ENCODE measurements at regions not wholly inside any gene's neighbourhood (a gene's known extent, or its start where the extent isn't known, plus 50 kb on each side); places are given as distances from the start of the nearest gene placed in this dataset.

DNA sequence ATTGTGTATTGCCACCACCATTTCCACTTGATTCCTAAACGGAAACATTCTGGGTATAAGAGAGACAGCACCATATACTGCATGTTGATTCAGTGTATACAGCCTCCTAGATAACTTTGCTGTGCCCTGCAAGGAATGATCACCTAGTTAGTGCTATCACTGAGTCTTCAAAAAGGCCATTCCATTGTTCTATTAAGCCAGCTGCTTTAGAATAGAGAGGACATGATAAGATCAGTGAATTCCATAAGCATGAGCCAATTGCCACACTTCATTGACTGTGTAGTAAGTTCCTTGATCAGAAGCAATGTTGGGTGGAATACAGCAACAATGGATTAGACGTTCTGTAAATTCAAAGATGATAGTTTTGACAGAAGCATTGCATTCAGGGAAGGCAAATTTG lies 1047.3 kb downstream of the PCDH18 start:
- H3K4me1 ChIP-seq (ENCODE audit: control insufficient read depth, insufficient read depth, low read length): no peaks in the 10 kb centered on the region
- H3K9me3 ChIP-seq (ENCODE audit: control insufficient read depth, insufficient read depth, low read length): no peaks in the 10 kb centered on the region
- no CpG with 5 or more reads among the region's 2 CpGs for WGBS (ENCODE audit: insufficient coverage, insufficient read length)
- H3K27ac ChIP-seq (ENCODE audit: low read length): no peak overlapping the region
- H3K27me3 ChIP-seq (ENCODE audit: control insufficient read depth, insufficient read depth, low read length): no peaks in the 10 kb centered on the region
- H3K36me3 ChIP-seq (ENCODE audit: control insufficient read depth, insufficient read depth, low read length): no peaks in the 10 kb centered on the region
- DNase-seq (ENCODE audit: low read depth, low spot score): no peak
- no peak overlapping the region for H3K4me3 ChIP-seq (ENCODE audit: low read length)

DNA sequence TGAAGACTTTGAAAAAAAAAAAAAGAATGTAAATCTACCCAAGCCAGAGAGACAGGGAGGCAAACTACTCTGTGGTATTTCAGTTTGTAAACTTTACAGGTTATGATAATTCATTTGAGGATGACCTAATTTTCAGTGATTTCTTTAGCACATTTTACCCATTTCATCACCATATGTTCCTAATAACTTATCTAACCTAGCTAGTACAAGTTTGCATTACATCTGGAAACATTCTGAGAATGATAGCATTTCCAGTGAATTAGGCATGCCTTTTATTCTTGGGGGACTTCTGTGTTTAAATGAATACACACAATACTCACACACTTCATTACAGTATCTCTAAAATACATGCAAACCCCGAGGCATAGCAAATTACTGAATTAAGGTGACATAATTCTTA lies 1055.5 kb downstream of the PCDH18 start:
- WGBS (ENCODE audit: insufficient coverage, insufficient read length): no CpG with 5 or more reads among the region's 1 CpG
- no peaks in the 10 kb centered on the region for H3K36me3 ChIP-seq (ENCODE audit: control insufficient read depth, insufficient read depth, low read length)
- no peaks in the 10 kb centered on the region for H3K9me3 ChIP-seq (ENCODE audit: control insufficient read depth, insufficient read depth, low read length)
- H3K4me1 ChIP-seq (ENCODE audit: control insufficient read depth, insufficient read depth, low read length): no peaks in the 10 kb centered on the region
- no peak overlapping the region for H3K27ac ChIP-seq (ENCODE audit: low read length)
- no peak overlapping the region for H3K4me3 ChIP-seq (ENCODE audit: low read length)
- no peak for DNase-seq (ENCODE audit: low read depth, low spot score)
- no peaks in the 10 kb centered on the region for H3K27me3 ChIP-seq (ENCODE audit: control insufficient read depth, insufficient read depth, low read length)

DNA sequence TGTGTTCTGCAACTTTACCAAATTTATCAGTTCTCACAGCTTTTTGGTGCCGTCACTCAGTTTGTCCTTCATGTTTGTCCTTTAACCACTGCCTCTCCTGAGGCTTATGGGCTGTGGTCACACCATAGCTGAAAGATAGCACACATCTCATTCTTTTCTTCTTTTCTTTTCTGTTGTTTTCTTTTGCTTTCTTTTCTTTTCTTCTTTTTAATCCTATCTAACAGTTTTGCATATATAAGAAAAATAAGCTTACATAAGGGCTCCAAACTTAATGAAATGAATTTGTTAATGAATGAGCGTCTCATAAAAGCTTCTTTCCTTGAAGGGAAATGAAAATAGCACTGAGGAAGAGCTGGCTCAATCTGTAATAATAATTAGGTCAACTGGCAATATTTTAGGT lies 1061.2 kb downstream of the PCDH18 start:
- Histone ChIP-seq H3K4me3 (ENCODE audit: low read length) (no peak overlapping the region), H3K9me3 (ENCODE audit: control insufficient read depth, insufficient read depth, low read length) (no peaks in the 10 kb centered on the region), H3K27ac (ENCODE audit: low read length) (no peak overlapping the region), H3K4me1 (ENCODE audit: control insufficient read depth, insufficient read depth, low read length) (no peaks in the 10 kb centered on the region), H3K27me3 (ENCODE audit: control insufficient read depth, insufficient read depth, low read length) (no peaks in the 10 kb centered on the region), H3K36me3 (ENCODE audit: control insufficient read depth, insufficient read depth, low read length) (no peaks in the 10 kb centered on the region)
- no peak for DNase-seq (ENCODE audit: low read depth, low spot score)
- no CpG with 5 or more reads among the region's 2 CpGs for WGBS (ENCODE audit: insufficient coverage, insufficient read length)

DNA sequence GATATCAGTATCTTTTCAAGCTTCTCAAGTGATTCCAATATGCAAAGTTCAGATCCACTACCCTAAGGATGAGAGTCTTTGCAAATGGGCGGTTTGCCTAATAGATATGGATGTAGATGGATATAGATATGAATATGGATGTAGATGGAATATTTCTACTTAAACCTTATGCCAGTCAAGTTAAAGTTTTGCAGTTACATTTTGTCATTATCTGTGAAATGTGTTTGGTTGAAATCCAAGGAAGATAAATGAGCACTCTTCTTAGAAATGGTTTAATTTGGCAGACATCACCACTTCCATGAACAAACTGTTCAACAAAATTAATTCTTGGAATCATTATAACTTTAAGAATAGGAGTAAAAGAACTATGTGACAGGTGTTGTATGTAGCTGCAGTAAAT lies 1066.6 kb downstream of the PCDH18 start:
- no peak for DNase-seq (ENCODE audit: low read depth, low spot score)
- H3K27me3 ChIP-seq (ENCODE audit: control insufficient read depth, insufficient read depth, low read length): no peaks in the 10 kb centered on the region
- H3K36me3 ChIP-seq (ENCODE audit: control insufficient read depth, insufficient read depth, low read length): no peaks in the 10 kb centered on the region
- H3K4me1 ChIP-seq (ENCODE audit: control insufficient read depth, insufficient read depth, low read length): no peaks in the 10 kb centered on the region
- H3K4me3 ChIP-seq (ENCODE audit: low read length): no peak overlapping the region
- WGBS (ENCODE audit: insufficient coverage, insufficient read length): no CpG with 5 or more reads among the region's 1 CpG
- no peak overlapping the region for H3K27ac ChIP-seq (ENCODE audit: low read length)
- no peaks in the 10 kb centered on the region for H3K9me3 ChIP-seq (ENCODE audit: control insufficient read depth, insufficient read depth, low read length)

DNA sequence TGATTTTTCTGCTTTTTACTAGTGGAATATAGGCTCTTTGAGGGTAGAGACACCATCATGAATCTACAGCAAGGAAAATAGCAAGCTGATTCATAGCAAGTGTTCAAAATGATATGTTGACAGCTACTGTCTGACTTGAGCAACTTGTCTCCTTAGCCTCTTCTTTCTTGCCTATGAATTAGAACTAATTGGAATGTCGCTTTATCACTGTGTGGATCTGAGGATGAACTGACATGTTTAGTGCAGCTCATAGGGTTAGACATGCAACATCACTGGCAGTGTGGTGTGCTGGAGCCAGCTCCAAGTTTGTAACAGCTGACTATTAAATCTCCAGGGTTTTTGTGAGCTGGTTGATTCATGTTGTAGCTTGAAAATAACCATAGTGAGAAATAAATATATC lies 1068.4 kb downstream of the PCDH18 start:
- H3K4me3 ChIP-seq (ENCODE audit: low read length): no peak overlapping the region
- no peaks in the 10 kb centered on the region for H3K36me3 ChIP-seq (ENCODE audit: control insufficient read depth, insufficient read depth, low read length)
- no peaks in the 10 kb centered on the region for H3K4me1 ChIP-seq (ENCODE audit: control insufficient read depth, insufficient read depth, low read length)
- no CpG with 5 or more reads among the region's 1 CpG for WGBS (ENCODE audit: insufficient coverage, insufficient read length)
- H3K27me3 ChIP-seq (ENCODE audit: control insufficient read depth, insufficient read depth, low read length): no peaks in the 10 kb centered on the region
- no peaks in the 10 kb centered on the region for H3K9me3 ChIP-seq (ENCODE audit: control insufficient read depth, insufficient read depth, low read length)
- H3K27ac ChIP-seq (ENCODE audit: low read length): no peak overlapping the region
- DNase-seq (ENCODE audit: low read depth, low spot score): no peak

DNA sequence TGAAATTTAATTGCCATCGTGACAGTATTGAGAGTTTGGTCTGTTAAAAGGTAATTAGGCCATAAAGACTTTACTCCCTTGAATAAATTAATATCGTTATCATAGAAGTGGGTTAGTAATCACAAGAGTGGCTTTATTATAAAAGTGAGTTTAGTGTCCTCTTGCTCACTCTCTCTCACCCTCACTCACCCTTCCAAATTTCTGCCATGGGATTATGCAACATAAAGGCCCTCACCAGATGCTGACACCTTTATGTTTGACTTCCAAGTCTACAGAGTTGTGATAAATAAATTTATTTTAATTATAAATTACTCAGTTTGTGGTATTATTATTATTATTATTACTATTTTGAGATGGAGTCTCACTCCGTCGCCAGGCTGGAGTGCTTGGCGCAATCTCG lies 1070.8 kb downstream of the PCDH18 start:
- no peak for DNase-seq (ENCODE audit: low read depth, low spot score)
- H3K27me3 ChIP-seq (ENCODE audit: control insufficient read depth, insufficient read depth, low read length): no peaks in the 10 kb centered on the region
- H3K36me3 ChIP-seq (ENCODE audit: control insufficient read depth, insufficient read depth, low read length): no peaks in the 10 kb centered on the region
- WGBS (ENCODE audit: insufficient coverage, insufficient read length): no CpG with 5 or more reads among the region's 6 CpGs
- no peaks in the 10 kb centered on the region for H3K4me1 ChIP-seq (ENCODE audit: control insufficient read depth, insufficient read depth, low read length)
- H3K4me3 ChIP-seq (ENCODE audit: low read length): no peak overlapping the region
- no peak overlapping the region for H3K27ac ChIP-seq (ENCODE audit: low read length)
- no peaks in the 10 kb centered on the region for H3K9me3 ChIP-seq (ENCODE audit: control insufficient read depth, insufficient read depth, low read length)

DNA sequence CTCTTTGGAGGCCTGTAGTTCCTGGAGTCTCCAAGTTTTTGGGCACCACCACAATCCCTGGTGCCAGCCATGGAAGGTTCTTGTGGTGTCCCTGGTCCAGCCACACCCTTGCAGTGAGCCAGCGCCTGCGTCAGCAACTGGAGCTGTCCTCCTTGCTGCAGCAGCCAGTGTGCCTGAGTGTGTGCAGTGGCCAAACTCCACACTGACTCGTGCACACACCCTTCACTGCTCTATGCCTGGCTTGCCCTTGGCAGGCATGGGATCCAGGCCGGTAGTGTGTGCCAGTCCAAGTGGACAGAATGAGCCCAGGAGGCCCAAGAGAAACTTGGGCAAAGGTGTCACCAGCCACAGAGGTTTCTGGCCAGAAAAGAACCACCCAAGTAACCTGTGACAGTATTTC lies 1074.0 kb downstream of the PCDH18 start:
- no peaks in the 10 kb centered on the region for H3K9me3 ChIP-seq (ENCODE audit: control insufficient read depth, insufficient read depth, low read length)
- no peak for DNase-seq (ENCODE audit: low read depth, low spot score)
- no CpG with 5 or more reads among the region's 4 CpGs for WGBS (ENCODE audit: insufficient coverage, insufficient read length)

DNA sequence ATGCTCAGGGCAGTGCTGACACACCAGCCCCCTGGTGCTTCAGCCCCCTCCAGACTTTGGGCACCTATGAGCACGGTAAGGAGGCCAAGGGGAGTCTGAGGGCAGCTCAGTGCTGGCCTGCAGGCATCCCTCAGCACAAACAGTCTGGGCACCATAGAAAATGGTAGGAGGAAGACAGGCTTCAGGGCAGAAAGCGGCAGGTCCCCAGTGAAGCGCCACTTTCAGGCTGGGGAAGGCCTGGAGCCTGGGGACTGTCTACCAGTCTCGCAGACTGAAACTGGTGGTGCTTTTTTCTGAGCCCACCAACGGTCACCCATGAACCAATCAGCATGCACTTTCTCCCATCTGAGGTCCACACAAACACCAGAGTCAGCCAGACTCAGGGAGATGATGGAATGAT lies 1074.7 kb downstream of the PCDH18 start:
- Histone ChIP-seq H3K36me3 (ENCODE audit: control insufficient read depth, insufficient read depth, low read length) (no peaks in the 10 kb centered on the region), H3K4me1 (ENCODE audit: control insufficient read depth, insufficient read depth, low read length) (no peaks in the 10 kb centered on the region), H3K27me3 (ENCODE audit: control insufficient read depth, insufficient read depth, low read length) (no peaks in the 10 kb centered on the region), H3K27ac (ENCODE audit: low read length) (no peak overlapping the region), H3K9me3 (ENCODE audit: control insufficient read depth, insufficient read depth, low read length) (no peaks in the 10 kb centered on the region), H3K4me3 (ENCODE audit: low read length) (no peak overlapping the region)
- no peak for DNase-seq (ENCODE audit: low read depth, low spot score)
- WGBS (ENCODE audit: insufficient coverage, insufficient read length): no CpG with 5 or more reads among the region's 5 CpGs

More for the DNA sequence above, 1074.0 kb downstream of the PCDH18 start:
- Histone ChIP-seq H3K4me3 (ENCODE audit: low read length) (no peak overlapping the region), H3K36me3 (ENCODE audit: control insufficient read depth, insufficient read depth, low read length) (no peaks in the 10 kb centered on the region), H3K27me3 (ENCODE audit: control insufficient read depth, insufficient read depth, low read length) (no peaks in the 10 kb centered on the region), H3K4me1 (ENCODE audit: control insufficient read depth, insufficient read depth, low read length) (no peaks in the 10 kb centered on the region), H3K27ac (ENCODE audit: low read length) (no peak overlapping the region)

DNA sequence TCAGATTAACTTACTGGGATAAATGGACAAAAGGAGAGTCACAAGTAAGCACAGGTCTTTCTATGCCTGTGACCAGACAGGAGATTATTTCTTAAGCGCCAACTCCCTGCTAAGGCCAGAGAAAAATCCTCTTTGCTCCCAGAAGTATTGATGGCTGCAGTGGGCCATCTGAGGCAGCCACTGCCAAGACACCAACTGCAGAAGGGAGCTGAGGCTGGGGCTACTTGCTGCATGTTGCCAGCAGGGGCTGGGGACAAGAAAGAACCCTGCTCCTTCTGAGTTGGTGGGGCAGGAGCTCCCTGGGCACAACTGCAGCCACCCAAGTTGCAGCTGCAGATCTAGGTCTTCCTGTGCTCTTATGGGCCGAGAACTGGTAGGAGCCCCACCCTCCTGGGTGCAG lies 1075.3 kb downstream of the PCDH18 start:
- Histone ChIP-seq H3K9me3 (ENCODE audit: control insufficient read depth, insufficient read depth, low read length) (no peaks in the 10 kb centered on the region), H3K27ac (ENCODE audit: low read length) (no peak overlapping the region), H3K4me1 (ENCODE audit: control insufficient read depth, insufficient read depth, low read length) (no peaks in the 10 kb centered on the region), H3K36me3 (ENCODE audit: control insufficient read depth, insufficient read depth, low read length) (no peaks in the 10 kb centered on the region), H3K27me3 (ENCODE audit: control insufficient read depth, insufficient read depth, low read length) (no peaks in the 10 kb centered on the region), H3K4me3 (ENCODE audit: low read length) (no peak overlapping the region)
- no peak for DNase-seq (ENCODE audit: low read depth, low spot score)
- WGBS (ENCODE audit: insufficient coverage, insufficient read length): no CpG with 5 or more reads among the region's 2 CpGs

DNA sequence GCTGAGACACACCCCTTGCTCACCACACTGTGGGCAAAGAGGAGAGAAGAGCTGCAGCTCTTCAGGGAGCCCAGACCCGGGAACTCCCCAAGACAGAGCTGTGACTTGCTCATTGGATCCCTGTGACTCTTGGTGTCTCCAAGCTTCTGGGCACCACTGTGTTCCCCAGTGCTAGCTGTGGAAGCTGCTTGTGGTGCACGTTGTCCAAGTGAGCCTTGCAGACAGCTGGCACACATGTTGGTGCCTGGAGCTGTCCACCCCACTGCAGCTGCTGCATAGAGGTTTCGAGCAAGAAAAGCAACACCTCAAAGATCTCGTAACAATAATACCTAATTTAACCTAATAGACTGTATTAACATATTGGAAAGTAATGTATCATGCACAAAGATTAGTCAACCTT lies 1089.3 kb downstream of the PCDH18 start:
- Histone ChIP-seq H3K4me1 (ENCODE audit: control insufficient read depth, insufficient read depth, low read length) (no peaks in the 10 kb centered on the region; the same call in 1 of the 2 replicates), H3K36me3 (ENCODE audit: control insufficient read depth, insufficient read depth, low read length) (no peaks in the 10 kb centered on the region), H3K27ac (ENCODE audit: low read length) (no peak overlapping the region), H3K4me3 (ENCODE audit: low read length) (no peak overlapping the region), H3K27me3 (ENCODE audit: control insufficient read depth, insufficient read depth, low read length) (no peaks in the 10 kb centered on the region), H3K9me3 (ENCODE audit: control insufficient read depth, insufficient read depth, low read length) (no peaks in the 10 kb centered on the region)
- no peak for DNase-seq (ENCODE audit: low read depth, low spot score)
- no CpG with 5 or more reads among the region's 4 CpGs for WGBS (ENCODE audit: insufficient coverage, insufficient read length)

DNA sequence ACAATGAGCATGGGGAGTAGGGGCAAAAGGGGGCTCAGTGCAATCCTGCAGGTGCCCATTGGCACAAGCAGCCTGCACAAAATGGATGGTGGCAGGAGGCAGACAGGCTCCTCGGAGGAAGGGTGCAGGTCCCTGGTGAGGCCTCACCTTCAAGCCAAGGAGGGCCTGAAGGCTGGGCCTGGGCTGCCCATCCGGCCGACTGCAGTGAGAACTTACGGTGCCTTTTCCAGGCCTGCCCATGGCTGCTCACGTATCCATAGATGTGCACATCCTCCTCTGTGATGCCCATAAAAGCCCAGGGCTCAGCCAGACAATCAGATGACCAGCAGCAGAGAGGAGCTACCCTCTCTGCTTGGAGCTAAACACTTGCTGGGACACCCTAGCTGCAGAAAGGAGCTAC lies 1089.8 kb downstream of the PCDH18 start:
- DNase-seq (ENCODE audit: low read depth, low spot score): no peak
- Histone ChIP-seq H3K27ac (ENCODE audit: low read length) (no peak overlapping the region), H3K36me3 (ENCODE audit: control insufficient read depth, insufficient read depth, low read length) (no peaks in the 10 kb centered on the region), H3K4me3 (ENCODE audit: low read length) (no peak overlapping the region), H3K4me1 (ENCODE audit: control insufficient read depth, insufficient read depth, low read length) (no peaks in the 10 kb centered on the region; the same call in 1 of the 2 replicates), H3K9me3 (ENCODE audit: control insufficient read depth, insufficient read depth, low read length) (no peaks in the 10 kb centered on the region), H3K27me3 (ENCODE audit: control insufficient read depth, insufficient read depth, low read length) (no peaks in the 10 kb centered on the region)
- WGBS (ENCODE audit: insufficient coverage, insufficient read length): no CpG with 5 or more reads among the region's 5 CpGs

Data from iPS DF 6.9 (cell line).